Calu3 (cell line): ENCODE measurements at regions not wholly inside any gene's neighbourhood (a gene's known extent, or its start where the extent isn't known, plus 50 kb on each side); places are given as distances from the start of the nearest gene placed in this dataset.

ENCODE experiments used
- BruUV-seq: library from RNA; stranded (reverse); fragments of 400-500 nt; replicated peaks from 2 replicates; lab custom pipeline; 2021; lab: Mats Ljungman, UMichigan
- CTCF ChIA-PET: fragments of 300-600 bp; sonication (Branson Sonifier 250); formaldehyde crosslinking; loops from one replicate; lab custom pipeline; 2022; ENCODE audit warnings: antibody characterized with exemption; lab: Charles Lee
- DNase-seq: peaks from one replicate; pipeline ENCODE4 v3.0.0; 2022
- H3K27ac Mint-ChIP-seq: one replicate; pipeline ENCODE4 v1.8.0; 2022; ENCODE audit warnings: mixed read lengths; ENCODE audit not compliant: unreplicated experiment
- H3K27me3 Mint-ChIP-seq: one replicate; pipeline ENCODE4 v1.8.0; 2022; ENCODE audit warnings: mixed read lengths; ENCODE audit not compliant: unreplicated experiment
- H3K36me3 Mint-ChIP-seq: one replicate; pipeline ENCODE4 v1.8.0; 2022; ENCODE audit warnings: mild to moderate bottlenecking, moderate library complexity, mixed read lengths; ENCODE audit not compliant: insufficient read depth, unreplicated experiment
- H3K4me1 Mint-ChIP-seq: one replicate; pipeline ENCODE4 v1.8.0; 2022; ENCODE audit warnings: mild to moderate bottlenecking, low read depth, mixed read lengths; ENCODE audit not compliant: unreplicated experiment
- H3K4me3 Mint-ChIP-seq: one replicate; pipeline ENCODE4 v1.8.0; 2022; ENCODE audit warnings: mild to moderate bottlenecking, low read depth, moderate library complexity, mixed read lengths; ENCODE audit not compliant: unreplicated experiment
- H3K9me3 Mint-ChIP-seq: one replicate; pipeline ENCODE4 v1.8.0; 2022; ENCODE audit warnings: low read depth, mixed read lengths; ENCODE audit not compliant: unreplicated experiment
- CTCF ChIP-seq: fragments of 200-600 bp; IDR thresholded peaks from one replicate; pipeline ENCODE4 v1.8.0; 2022; ENCODE audit warnings: antibody characterized with exemption; ENCODE audit not compliant: unreplicated experiment
- intact Hi-C: fragments of 100-400 bp; cut with micrococcal nuclease; formaldehyde crosslinking; loops from one replicate; pipeline ENCODE4 v1.10.0; 2022; ENCODE audit not compliant: unreplicated experiment

DNA sequence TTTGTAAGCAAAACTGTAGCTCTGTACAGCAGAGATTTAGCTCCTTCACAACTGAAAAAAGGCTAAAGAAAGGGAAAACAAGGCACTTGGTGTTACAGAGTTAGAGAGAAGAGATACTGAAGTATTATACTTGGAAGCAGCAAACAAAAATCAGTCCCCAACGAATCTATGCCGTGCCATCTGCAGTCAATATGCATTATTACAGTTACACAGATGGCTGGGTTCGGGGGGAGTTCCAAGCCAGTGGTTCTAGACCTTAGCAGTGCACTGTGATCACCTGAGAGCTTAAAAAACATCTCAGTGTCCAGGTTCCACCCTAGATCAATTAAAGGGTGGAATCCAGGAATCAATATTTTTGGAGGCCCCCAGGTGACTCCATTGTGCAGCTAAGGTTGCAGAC lies 489.9 kb downstream of the SHISA9 start:
- Mint-ChIP-seq H3K4me1 (no peaks in the 10 kb centered on the region), H3K27me3 (no peaks in the 10 kb centered on the region), H3K9me3 (peaks cover 7% of the 10 kb centered on the region), H3K27ac (no peak overlapping the region), H3K4me3 (no peak overlapping the region), H3K36me3 (no peaks in the 10 kb centered on the region)
- TF ChIP-seq CTCF = no peak
- no TSS peak for BruUV-seq
- no peak for DNase-seq
- CTCF ChIA-PET = no interaction called here
- intact Hi-C loops = no loop called here

- CTCF ChIA-PET = no interaction called here
- no peak for TF ChIP-seq CTCF
- H3K4me1 Mint-ChIP-seq = no peaks in the 10 kb centered on the region
- no peak overlapping the region for H3K27ac Mint-ChIP-seq
- no peaks in the 10 kb centered on the region for H3K36me3 Mint-ChIP-seq
- H3K27me3 Mint-ChIP-seq = no peaks in the 10 kb centered on the region
- no peak overlapping the region for H3K4me3 Mint-ChIP-seq
- peaks cover 7% of the 10 kb centered on the region for H3K9me3 Mint-ChIP-seq
- BruUV-seq = no TSS peak
- DNase-seq = no peak
- intact Hi-C loops = no loop called here
These were observed 490.9 kb downstream of the SHISA9 start for GRCh38 chr16:13392341-13392740.

DNA sequence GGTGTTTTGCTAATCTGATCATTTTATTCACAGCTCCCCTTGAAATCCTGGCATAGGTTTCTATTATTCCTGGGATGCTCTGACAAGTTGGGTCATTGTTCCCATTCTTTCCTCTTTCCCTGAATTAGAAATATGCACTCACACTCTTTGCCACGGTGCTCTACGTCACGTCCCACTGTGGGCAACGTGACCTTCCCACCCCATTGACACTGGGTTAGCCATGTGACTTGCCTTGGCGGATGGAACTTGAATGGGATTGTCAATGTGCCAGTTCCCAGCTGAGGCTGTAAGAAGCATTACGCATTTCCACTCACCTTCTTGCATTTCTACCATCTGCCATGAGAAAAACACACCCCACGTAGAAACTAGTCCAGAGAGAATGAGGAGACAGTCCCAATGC lies 492.4 kb downstream of the SHISA9 start:
- no peaks in the 10 kb centered on the region for H3K27me3 Mint-ChIP-seq
- peaks cover 9% of the 10 kb centered on the region for H3K9me3 Mint-ChIP-seq
- no peak overlapping the region for H3K27ac Mint-ChIP-seq
- no peak for TF ChIP-seq CTCF
- intact Hi-C loops = no loop called here
- H3K4me1 Mint-ChIP-seq = no peaks in the 10 kb centered on the region
- no TSS peak for BruUV-seq
- no peaks in the 10 kb centered on the region for H3K36me3 Mint-ChIP-seq
- no peak overlapping the region for H3K4me3 Mint-ChIP-seq
- CTCF ChIA-PET = no interaction called here
- no peak for DNase-seq

- no peaks in the 10 kb centered on the region for H3K27me3 Mint-ChIP-seq
- no peak overlapping the region for H3K27ac Mint-ChIP-seq
- H3K4me1 Mint-ChIP-seq = no peaks in the 10 kb centered on the region
- CTCF ChIA-PET = no interaction called here
- peaks cover 9% of the 10 kb centered on the region for H3K9me3 Mint-ChIP-seq
- no TSS peak for BruUV-seq
- no peak overlapping the region for H3K4me3 Mint-ChIP-seq
- no peaks in the 10 kb centered on the region for H3K36me3 Mint-ChIP-seq
- no peak for TF ChIP-seq CTCF
- intact Hi-C loops = no loop called here
- DNase-seq = no peak
These were observed 493.1 kb downstream of the SHISA9 start for GRCh38 chr16:13394488-13394887.
